Activated CD4-positive, alpha-beta T cell treated with anti-CD3 and anti-CD28 coated beads for 48 hours (primary cell): ENCODE measurements at regions not wholly inside any gene's neighbourhood (a gene's known extent, or its start where the extent isn't known, plus 50 kb on each side); places are given as distances from the start of the nearest gene placed in this dataset.
"Not testable (repeated sequence)": the region's sequence is repeated elsewhere in the genome, so short reads cannot be mapped to it uniquely, and the experiment has no call there.

Experiments
- DNase-seq: peaks from one replicate; pipeline ENCODE4 v3.0.0-alpha.2; 2020

GRCh38 chr3:66863205-66864111 is 134.6 kb upstream of the KBTBD8 start:
- no peak for DNase-seq

- DNase-seq: no peak
Observed at GRCh38 chr3:66884659-66885058, 113.4 kb upstream of the KBTBD8 start.

- DNase-seq: no peak
Observed at GRCh38 chr3:66885326-66886000, 112.6 kb upstream of the KBTBD8 start.

DNA sequence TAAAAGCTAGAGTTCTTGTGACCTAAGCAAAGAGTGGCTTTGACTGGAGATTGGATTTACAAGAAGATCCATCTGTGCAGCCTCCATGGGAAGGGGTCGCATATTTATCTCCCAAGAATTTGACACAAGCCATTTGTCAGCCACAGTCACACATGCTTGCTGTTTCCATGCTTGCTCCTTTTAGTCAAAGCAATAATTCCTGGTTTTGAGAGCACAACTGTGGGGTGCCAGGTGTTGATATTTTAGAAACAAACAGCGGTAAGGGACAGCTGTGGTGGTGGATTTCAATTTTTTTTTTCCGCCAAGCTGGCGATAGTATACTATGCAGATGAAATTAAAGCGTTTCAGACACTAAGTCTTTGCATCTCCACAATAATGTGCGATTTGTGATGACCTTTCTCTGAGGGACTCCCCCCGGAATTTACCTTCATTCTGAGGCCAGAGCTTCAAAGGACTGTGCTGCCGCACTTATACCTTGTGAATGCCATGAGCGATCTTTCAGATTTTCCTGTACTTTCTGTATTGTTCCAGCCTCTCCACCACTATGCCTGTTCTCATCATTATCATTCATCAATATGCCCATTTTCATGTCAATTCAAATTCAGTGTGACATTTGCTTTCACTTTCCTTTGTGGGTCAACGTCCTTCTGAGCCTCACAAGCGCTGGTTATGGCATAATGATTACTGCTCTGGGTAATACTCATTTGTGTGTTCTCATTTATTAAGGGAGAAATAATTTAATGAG is 108.2 kb upstream of the KBTBD8 start:
- no peak for DNase-seq

DNA sequence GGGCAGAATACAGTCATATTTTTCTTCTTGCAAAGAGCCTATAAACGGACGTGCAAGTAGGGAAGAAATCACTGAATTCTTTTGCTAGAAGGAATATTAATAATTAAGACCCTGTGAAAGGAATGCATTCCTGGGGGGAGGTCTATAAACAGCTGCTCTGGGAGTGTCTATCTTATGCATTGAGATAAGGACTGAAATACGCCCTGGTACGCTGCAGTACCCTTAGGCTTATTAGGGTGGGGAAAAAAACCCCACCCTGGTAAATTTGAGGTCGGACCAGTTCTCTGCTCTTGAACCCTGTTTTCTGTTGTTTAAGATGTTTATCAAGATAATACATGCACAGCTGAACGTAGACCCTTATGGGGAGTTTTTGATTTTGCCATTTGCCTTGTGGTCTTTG is 100.0 kb upstream of the KBTBD8 start:
- DNase-seq: no peak

GRCh38 chr3:66904336-66904735 is 93.8 kb upstream of the KBTBD8 start:
- no peak for DNase-seq

- no peak for DNase-seq
Observed at GRCh38 chr3:66904831-66905493, 93.1 kb upstream of the KBTBD8 start.

DNA sequence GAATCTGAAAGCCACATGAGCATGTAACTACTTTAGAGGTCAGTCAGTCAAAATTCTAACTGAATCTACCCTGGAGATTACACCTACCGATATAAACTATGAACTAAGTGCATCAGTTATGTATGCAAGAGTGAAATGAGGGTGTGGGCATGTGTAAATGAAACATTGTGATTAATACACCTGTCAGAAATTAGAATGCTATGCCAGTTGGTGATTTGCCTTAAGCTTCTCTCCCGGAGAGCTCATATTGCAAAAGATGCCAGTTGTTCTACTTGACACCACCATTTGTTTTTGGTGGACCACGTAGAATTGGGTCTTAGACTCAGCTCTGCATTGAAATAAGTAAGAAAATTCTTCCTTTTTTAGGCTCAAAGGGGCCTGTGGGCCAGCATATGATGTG is 91.0 kb upstream of the KBTBD8 start:
- no peak for DNase-seq

- no peak for DNase-seq
Observed at GRCh38 chr3:66910266-66911055, 87.6 kb upstream of the KBTBD8 start.

GRCh38 chr3:66912306-66912705 is 85.8 kb upstream of the KBTBD8 start:
- DNase-seq: no peak

GRCh38 chr3:66922058-66922457 is 76.0 kb upstream of the KBTBD8 start:
- no peak for DNase-seq

GRCh38 chr3:66923969-66924368 is 74.1 kb upstream of the KBTBD8 start:
- DNase-seq: no peak

- DNase-seq: no peak
Observed at GRCh38 chr3:66928252-66928651, 69.9 kb upstream of the KBTBD8 start.

DNA sequence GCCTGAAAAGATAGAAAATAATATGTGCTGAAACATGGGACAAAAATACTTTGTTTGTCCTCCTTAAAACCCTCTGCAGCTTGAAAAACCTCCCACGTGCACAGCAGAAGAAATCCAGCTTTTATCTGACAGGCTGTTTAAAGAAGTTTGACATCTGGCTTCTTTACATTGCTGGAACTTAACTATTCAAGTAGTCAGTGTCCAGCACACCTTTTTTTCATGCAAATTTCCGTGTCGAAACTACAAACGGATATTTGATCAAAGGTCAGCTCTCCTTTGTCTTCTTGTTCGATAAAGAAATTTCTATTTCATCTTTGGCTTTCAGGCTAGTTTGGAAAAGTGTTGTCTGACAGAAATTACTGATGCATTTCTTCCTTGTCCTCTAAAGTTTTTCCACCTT is 66.8 kb upstream of the KBTBD8 start:
- DNase-seq: no peak

- DNase-seq: no peak
Observed at GRCh38 chr3:66931699-66932098, 66.4 kb upstream of the KBTBD8 start.

DNA sequence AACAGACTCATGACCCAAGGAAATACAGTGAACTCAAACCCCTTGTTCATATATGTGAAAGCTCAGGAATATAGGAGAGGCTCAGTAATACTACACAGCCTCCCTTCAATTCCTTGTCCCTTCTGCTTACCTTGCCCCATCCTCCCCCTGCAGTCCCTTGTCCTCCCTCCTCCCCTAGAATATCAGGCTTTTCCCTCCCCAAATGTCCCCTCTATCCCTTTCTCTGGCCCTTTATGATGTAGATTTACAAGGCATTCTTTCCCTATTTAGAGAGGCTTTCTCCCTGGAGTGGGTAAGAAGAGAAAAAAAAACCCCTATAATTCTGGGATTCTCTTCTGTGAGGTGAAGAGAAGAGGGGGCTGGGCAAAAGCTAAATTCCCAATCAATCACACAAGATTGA is 64.9 kb upstream of the KBTBD8 start:
- no peak for DNase-seq

DNA sequence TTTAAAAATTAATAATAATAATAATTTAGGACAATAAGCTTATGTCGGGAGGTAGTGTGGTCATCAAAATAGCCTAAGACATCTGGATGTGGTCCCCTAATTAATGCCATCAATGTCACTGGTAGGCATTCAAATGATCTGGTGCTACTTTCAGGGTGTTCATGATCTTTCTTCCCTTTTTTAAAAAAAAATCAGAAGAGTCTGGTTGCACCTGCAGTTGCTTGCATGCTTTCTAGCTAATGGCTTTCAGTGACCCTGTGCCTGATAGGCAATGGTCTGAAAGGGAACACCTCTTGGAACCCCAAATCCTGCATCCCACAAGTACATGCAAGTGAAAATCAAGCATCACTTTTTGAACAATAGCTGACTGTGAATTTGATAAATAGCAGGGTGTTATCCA is 64.1 kb upstream of the KBTBD8 start:
- DNase-seq: no peak

- no peak for DNase-seq
Observed at GRCh38 chr3:66934725-66935124, 63.4 kb upstream of the KBTBD8 start.

DNA sequence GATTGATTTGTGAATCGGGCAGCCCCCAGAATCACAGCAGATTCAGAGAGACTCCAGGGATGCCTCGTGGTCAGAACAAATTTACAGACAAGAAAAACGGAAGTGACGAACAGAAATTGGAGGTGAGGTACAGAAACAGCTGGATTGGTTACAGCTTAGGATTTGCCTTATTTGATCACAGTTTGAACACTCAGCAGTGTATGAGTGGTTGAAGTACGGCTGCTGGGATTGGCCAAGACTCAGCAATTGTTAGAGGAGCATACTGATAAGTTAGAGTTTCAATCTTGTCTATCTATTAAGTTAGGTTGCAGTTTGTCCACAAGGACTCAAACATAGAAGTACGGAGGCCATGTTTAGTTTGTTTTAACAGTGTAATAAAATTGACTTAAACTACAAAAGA is 61.1 kb upstream of the KBTBD8 start:
- DNase-seq: not testable (repeated sequence)

- DNase-seq: peak; percentile 33
Observed at GRCh38 chr3:66938338-66938963, 59.7 kb upstream of the KBTBD8 start.

DNA sequence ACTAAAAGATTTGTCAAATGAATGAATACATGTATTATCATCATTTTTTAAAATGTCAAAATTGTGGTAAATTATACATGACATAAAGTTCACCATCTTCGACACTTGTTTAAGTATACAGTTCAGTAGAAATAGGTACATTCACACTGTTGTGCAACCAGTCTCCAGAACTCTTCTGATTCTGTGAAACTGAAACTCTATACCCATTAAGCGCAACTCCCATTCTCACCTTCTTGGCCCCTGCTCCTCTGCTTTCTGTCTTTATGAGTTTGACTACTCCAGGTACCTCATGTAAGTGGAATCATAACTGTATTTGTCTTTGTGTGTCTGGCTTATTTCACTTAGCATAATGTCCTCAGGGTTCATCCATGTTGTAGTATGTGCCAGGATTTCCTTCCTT is 50.1 kb upstream of the KBTBD8 start:
- no peak for DNase-seq
